ENCODE measurements at regions not wholly inside any gene's neighbourhood (a gene's known extent, or its start where the extent isn't known, plus 50 kb on each side); places are given as distances from the start of the nearest gene placed in this dataset.
A peak's percentile ranks its signal among the peaks of the same experiment; 100 is the strongest.
"Not testable (repeated sequence)": the region's sequence is repeated elsewhere in the genome, so short reads cannot be mapped to it uniquely, and the experiment has no call there.

DNA sequence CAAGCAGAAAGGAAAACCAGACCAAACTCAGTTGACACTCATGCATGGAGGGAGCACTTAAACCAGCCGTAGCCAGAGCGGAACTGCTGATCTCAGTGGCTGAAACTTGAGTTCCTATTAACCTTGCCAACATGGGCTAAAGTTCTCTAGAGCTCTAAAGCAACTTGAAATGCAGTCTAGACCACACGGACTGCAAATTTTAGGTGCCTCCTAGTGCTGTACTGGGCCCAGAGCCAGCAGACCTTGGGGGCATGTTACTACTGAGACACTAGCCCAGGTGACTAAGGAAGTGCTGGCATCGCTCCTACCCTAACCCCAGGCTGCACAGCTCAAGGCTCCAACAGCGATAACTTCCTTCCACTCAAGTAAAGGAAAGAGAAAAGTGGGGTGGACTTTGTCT is 236.5 kb downstream of the AKAIN1 start:
- no peak overlapping the region for H3K9ac ChIP-seq
- H4K20me1 ChIP-seq (ENCODE audit: insufficient read depth): no peaks in the 10 kb centered on the region
- no peak overlapping the region for H3K27ac ChIP-seq
- H3K27me3 ChIP-seq (ENCODE audit: insufficient read depth, low read depth): no peaks in the 10 kb centered on the region
- no peak overlapping the region for H2AFZ ChIP-seq (ENCODE audit: low read depth)
- TF ChIP-seq CTCF (conservative IDR thresholded peaks at IDR 0.05; ENCODE audit: low read depth, low read length): no peak
- H3K4me2 ChIP-seq: no peak overlapping the region
- no peaks in the 10 kb centered on the region for H3K36me3 ChIP-seq (ENCODE audit: insufficient read depth)
- no peaks in the 10 kb centered on the region for H3K79me2 ChIP-seq (ENCODE audit: insufficient read depth, low read depth)
- H3K4me1 ChIP-seq (ENCODE audit: low read depth, poor library complexity, severe bottlenecking): no peaks in the 10 kb centered on the region
- H3K4me3 ChIP-seq (IDR thresholded peaks at IDR 0.05; ENCODE audit: insufficient read depth, low read depth, low read length): no peak overlapping the region

- Histone ChIP-seq H2AFZ (ENCODE audit: low read depth) (no peak overlapping the region), H3K36me3 (ENCODE audit: insufficient read depth) (no peaks in the 10 kb centered on the region), H3K4me1 (ENCODE audit: low read depth, poor library complexity, severe bottlenecking) (peaks cover 25% of the 10 kb centered on the region), H3K27ac (peak overlapping the region; percentile 41; the same call in 1 of the 2 replicates), H3K9ac (no peak overlapping the region), H3K4me2 (peak overlapping the region; percentile 30; the same call in 1 of the 2 replicates), H3K79me2 (ENCODE audit: insufficient read depth, low read depth) (no peaks in the 10 kb centered on the region), H3K27me3 (ENCODE audit: insufficient read depth, low read depth) (no peaks in the 10 kb centered on the region), H4K20me1 (ENCODE audit: insufficient read depth) (no peaks in the 10 kb centered on the region), H3K4me3 (IDR thresholded peaks at IDR 0.05; ENCODE audit: insufficient read depth, low read depth, low read length) (no peak overlapping the region)
- no peak for TF ChIP-seq CTCF (conservative IDR thresholded peaks at IDR 0.05; ENCODE audit: low read depth, low read length)
These were observed 265.8 kb downstream of the AKAIN1 start for GRCh38 chr18:4931209-4931608.

- no peak overlapping the region for H3K9ac ChIP-seq
- H3K27ac ChIP-seq: no peak overlapping the region
- peaks cover 7% of the 10 kb centered on the region for H3K4me1 ChIP-seq (ENCODE audit: low read depth, poor library complexity, severe bottlenecking)
- no peak overlapping the region for H3K4me3 ChIP-seq (IDR thresholded peaks at IDR 0.05; ENCODE audit: insufficient read depth, low read depth, low read length)
- no peaks in the 10 kb centered on the region for H3K79me2 ChIP-seq (ENCODE audit: insufficient read depth, low read depth)
- H3K27me3 ChIP-seq (ENCODE audit: insufficient read depth, low read depth): no peaks in the 10 kb centered on the region
- no peaks in the 10 kb centered on the region for H3K36me3 ChIP-seq (ENCODE audit: insufficient read depth)
- H3K4me2 ChIP-seq: no peak overlapping the region
- no peak overlapping the region for H2AFZ ChIP-seq (ENCODE audit: low read depth)
- no peak for TF ChIP-seq CTCF (conservative IDR thresholded peaks at IDR 0.05; ENCODE audit: low read depth, low read length)
- H4K20me1 ChIP-seq (ENCODE audit: insufficient read depth): no peaks in the 10 kb centered on the region
These were observed 275.5 kb downstream of the AKAIN1 start for GRCh38 chr18:4921548-4921947.

GRCh38 chr18:4917509-4917908 is 279.5 kb downstream of the AKAIN1 start:
- H2AFZ ChIP-seq (ENCODE audit: low read depth); H4K20me1 ChIP-seq (ENCODE audit: insufficient read depth); H3K4me1 ChIP-seq (ENCODE audit: low read depth, poor library complexity, severe bottlenecking); H3K4me2 ChIP-seq; H3K79me2 ChIP-seq (ENCODE audit: insufficient read depth, low read depth); H3K9ac ChIP-seq; H3K36me3 ChIP-seq (ENCODE audit: insufficient read depth); H3K27me3 ChIP-seq (ENCODE audit: insufficient read depth, low read depth); H3K4me3 ChIP-seq (IDR thresholded peaks at IDR 0.05; ENCODE audit: insufficient read depth, low read depth, low read length); H3K27ac ChIP-seq: not testable (repeated sequence)

- Histone ChIP-seq H3K9ac (no peak overlapping the region), H4K20me1 (ENCODE audit: insufficient read depth) (no peaks in the 10 kb centered on the region), H3K4me1 (ENCODE audit: low read depth, poor library complexity, severe bottlenecking) (no peaks in the 10 kb centered on the region), H3K27ac (no peak overlapping the region), H2AFZ (ENCODE audit: low read depth) (no peak overlapping the region), H3K36me3 (ENCODE audit: insufficient read depth) (no peaks in the 10 kb centered on the region), H3K4me3 (IDR thresholded peaks at IDR 0.05; ENCODE audit: insufficient read depth, low read depth, low read length) (no peak overlapping the region), H3K4me2 (no peak overlapping the region), H3K79me2 (ENCODE audit: insufficient read depth, low read depth) (no peaks in the 10 kb centered on the region), H3K27me3 (ENCODE audit: insufficient read depth, low read depth) (no peaks in the 10 kb centered on the region)
- no peak for TF ChIP-seq CTCF (conservative IDR thresholded peaks at IDR 0.05; ENCODE audit: low read depth, low read length)
These were observed 288.7 kb downstream of the AKAIN1 start for GRCh38 chr18:4908328-4908727.

Data from KMS-11 (cell line).